Keratinocyte (primary cell): ENCODE measurements at regions not wholly inside any gene's neighbourhood (a gene's known extent, or its start where the extent isn't known, plus 50 kb on each side); places are given as distances from the start of the nearest gene placed in this dataset.

Experiments used
- DNase-seq: peaks from one replicate; pipeline ENCODE4 v3.0.0-alpha.2; 2011; ENCODE audit warnings: low read depth, missing footprints, low spot score
- FAIRE-seq: peaks from 2 replicates; lab custom pipeline; 2011; peaks lifted over from hg19 to GRCh38; lab: Jason Lieb, UNC
- H2AFZ ChIP-seq: 2 replicates; pipeline ENCODE4 v1.6.0; 2012; ENCODE audit warnings: low read length, control low read depth, inconsistent platforms; ENCODE audit not compliant: control insufficient read depth
- H3K27ac ChIP-seq: 2 replicates; pipeline ENCODE4 v1.5.1; 2011; ENCODE audit warnings: low read length; ENCODE audit not compliant: control insufficient read depth, insufficient read depth
- H3K27me3 ChIP-seq: 3 replicates; pipeline ENCODE4 v1.6.0; 2011; ENCODE audit warnings: low read length; ENCODE audit not compliant: control insufficient read depth, insufficient read depth; ENCODE audit errors: extremely low read depth
- H3K36me3 ChIP-seq, 2 experiments: 2 replicates in 1 of 2; 3 replicates in 1 of 2; pipeline ENCODE4 v1.5.1; 2011; ENCODE audit warnings: low read length in 2 of 2, mild to moderate bottlenecking in 1 of 2; ENCODE audit not compliant: control insufficient read depth in 2 of 2, insufficient read depth in 2 of 2; ENCODE audit errors: extremely low read depth in 1 of 2
- H3K4me1 ChIP-seq: 3 replicates; pipeline ENCODE4 v1.5.1; 2011; ENCODE audit warnings: low read length; ENCODE audit not compliant: control insufficient read depth, insufficient read depth; ENCODE audit errors: extremely low read depth
- H3K4me2 ChIP-seq: 3 replicates; pipeline ENCODE4 v1.6.0; 2011; ENCODE audit warnings: low read depth, low read length; ENCODE audit not compliant: control insufficient read depth, insufficient read depth; ENCODE audit errors: extremely low read depth
- H3K4me3 ChIP-seq, 3 experiments: fragments of 200-600 bp in 1 of 3; sonication (generic) in 1 of 3; 2 replicates in 2 of 3; 3 replicates in 1 of 3; pipeline ENCODE4 v1.5.1; 2011 to 2016; ENCODE audit warnings: low read length in 3 of 3, mild to moderate bottlenecking in 3 of 3, control low read depth in 2 of 3, inconsistent platforms in 1 of 3, low read depth in 1 of 3, mixed read lengths in 1 of 3, mixed run types in 1 of 3, moderate library complexity in 1 of 3; ENCODE audit not compliant: control insufficient read depth in 2 of 3, insufficient read depth in 2 of 3; ENCODE audit errors: extremely low read depth in 1 of 3
- H3K79me2 ChIP-seq: 2 replicates; pipeline ENCODE4 v1.6.0; 2012; ENCODE audit warnings: low read length; ENCODE audit not compliant: control insufficient read depth, insufficient read depth
- H3K9ac ChIP-seq: 3 replicates; pipeline ENCODE4 v1.6.0; 2011; ENCODE audit warnings: low read length; ENCODE audit not compliant: control insufficient read depth, insufficient read depth; ENCODE audit errors: extremely low read depth
- H3K9me1 ChIP-seq: 3 replicates; pipeline ENCODE4 v1.6.0; 2011; ENCODE audit warnings: low read length; ENCODE audit not compliant: control insufficient read depth, insufficient read depth; ENCODE audit errors: extremely low read depth
- H3K9me3 ChIP-seq: 2 replicates; pipeline ENCODE4 v1.5.1; 2012; ENCODE audit warnings: low read depth, low read length; ENCODE audit not compliant: control insufficient read depth
- H4K20me1 ChIP-seq: 3 replicates; pipeline ENCODE4 v1.6.0; 2011; ENCODE audit warnings: low read length; ENCODE audit not compliant: control insufficient read depth, insufficient read depth; ENCODE audit errors: extremely low read depth
- EZH2 ChIP-seq: IDR thresholded peaks from one replicate; pipeline ENCODE4 v1.6.1; 2012; ENCODE audit warnings: inconsistent platforms, mild to moderate bottlenecking, low read length, moderate library complexity
- dilution Hi-C: fragments of 300-500 bp; cut with MboI; formaldehyde crosslinking; loops from one replicate; pipeline ENCODE4 v1.7.0; 2020; ENCODE audit warnings: low sequenced_read_pairs; ENCODE audit not compliant: extremely low pct_ligation_motif_present
- TF ChIP-seq, protein P1 (sequence below), 3 experiments: IDR thresholded peaks in 1 of 3; conservative IDR thresholded peaks in 1 of 3; optimal IDR thresholded peaks in 1 of 3; 2 replicates in 2 of 3; 3 replicates in 1 of 3; pipeline versions ENCODE3 to v1.5.1; 2011; ENCODE audit warnings: low read length in 3 of 3, mild to moderate bottlenecking in 3 of 3, moderate library complexity in 2 of 3, control low read depth in 1 of 3, inconsistent platforms in 1 of 3; ENCODE audit not compliant: insufficient read depth in 2 of 3; ENCODE audit errors: extremely low read depth in 1 of 3

DNA sequence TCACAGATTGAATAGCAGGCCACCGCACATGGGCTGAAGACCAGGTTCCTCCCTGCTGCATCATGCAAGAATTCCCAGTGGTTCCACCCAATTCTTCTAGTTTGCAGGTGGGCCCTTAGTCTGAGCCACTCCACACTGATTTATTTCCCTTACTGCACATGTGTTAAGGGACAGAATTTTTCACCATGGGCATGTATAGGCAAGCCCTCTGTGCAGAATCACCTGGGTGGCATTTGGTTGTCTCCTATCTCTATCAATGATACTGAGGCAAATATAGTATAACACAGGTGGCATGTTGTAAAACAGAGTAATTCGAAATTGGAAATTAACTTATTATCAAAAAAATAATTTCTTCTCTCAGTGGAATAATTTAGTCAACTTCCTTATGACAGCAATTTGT is 1892.4 kb downstream of the NCAM2 start:
- H3K4me2 ChIP-seq, result no peak overlapping the region
- no peak overlapping the region for H3K9ac ChIP-seq
- H3K79me2 ChIP-seq, result no peaks in the 10 kb centered on the region
- no peak for TF ChIP-seq EZH2
- TF ChIP-seq, protein P1, sequence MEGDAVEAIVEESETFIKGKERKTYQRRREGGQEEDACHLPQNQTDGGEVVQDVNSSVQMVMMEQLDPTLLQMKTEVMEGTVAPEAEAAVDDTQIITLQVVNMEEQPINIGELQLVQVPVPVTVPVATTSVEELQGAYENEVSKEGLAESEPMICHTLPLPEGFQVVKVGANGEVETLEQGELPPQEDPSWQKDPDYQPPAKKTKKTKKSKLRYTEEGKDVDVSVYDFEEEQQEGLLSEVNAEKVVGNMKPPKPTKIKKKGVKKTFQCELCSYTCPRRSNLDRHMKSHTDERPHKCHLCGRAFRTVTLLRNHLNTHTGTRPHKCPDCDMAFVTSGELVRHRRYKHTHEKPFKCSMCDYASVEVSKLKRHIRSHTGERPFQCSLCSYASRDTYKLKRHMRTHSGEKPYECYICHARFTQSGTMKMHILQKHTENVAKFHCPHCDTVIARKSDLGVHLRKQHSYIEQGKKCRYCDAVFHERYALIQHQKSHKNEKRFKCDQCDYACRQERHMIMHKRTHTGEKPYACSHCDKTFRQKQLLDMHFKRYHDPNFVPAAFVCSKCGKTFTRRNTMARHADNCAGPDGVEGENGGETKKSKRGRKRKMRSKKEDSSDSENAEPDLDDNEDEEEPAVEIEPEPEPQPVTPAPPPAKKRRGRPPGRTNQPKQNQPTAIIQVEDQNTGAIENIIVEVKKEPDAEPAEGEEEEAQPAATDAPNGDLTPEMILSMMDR (optimal IDR thresholded peaks at IDR 0.05 in 1 of 3, IDR thresholded peaks at IDR 0.05 in 1 of 3, conservative IDR thresholded peaks at IDR 0.05 in 1 of 3; ENCODE audit: extremely low read depth in 1 of 3, insufficient read depth in 2 of 3, low read length in 3 of 3), result no peak
- H3K4me1 ChIP-seq, result no peaks in the 10 kb centered on the region
- H4K20me1 ChIP-seq, result no peaks in the 10 kb centered on the region
- H3K27me3 ChIP-seq, result no peaks in the 10 kb centered on the region
- H2AFZ ChIP-seq, result no peak overlapping the region
- H3K36me3 ChIP-seq, result no peaks in the 10 kb centered on the region
- H3K4me3 ChIP-seq, result no peak overlapping the region
- no peak for DNase-seq
- no peak overlapping the region for H3K27ac ChIP-seq
- no peak for FAIRE-seq
- peaks cover 2% of the 10 kb centered on the region for H3K9me3 ChIP-seq
- no peaks in the 10 kb centered on the region for H3K9me1 ChIP-seq
- dilution Hi-C loops, result no loop called here

DNA sequence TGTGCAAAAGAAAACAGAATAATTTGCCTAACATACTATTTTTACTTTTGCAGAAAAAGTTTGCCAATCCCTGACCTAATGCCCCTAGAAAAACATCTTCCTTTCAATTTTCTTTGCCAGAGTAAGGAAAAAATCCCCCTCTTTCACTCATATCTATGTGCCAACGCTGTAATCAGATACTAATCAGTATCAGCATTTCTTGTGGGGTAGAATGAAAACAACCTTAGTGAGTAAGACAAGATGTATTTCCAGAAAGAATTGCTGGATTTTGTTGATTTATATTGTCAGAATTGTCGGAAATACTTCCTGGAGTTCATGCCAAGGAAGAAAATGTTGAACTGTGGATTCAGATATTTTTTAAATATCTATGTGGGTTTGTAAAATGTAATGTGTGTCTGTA is 1893.8 kb downstream of the NCAM2 start:
- TF ChIP-seq, protein P1 (optimal IDR thresholded peaks at IDR 0.05 in 1 of 3, IDR thresholded peaks at IDR 0.05 in 1 of 3, conservative IDR thresholded peaks at IDR 0.05 in 1 of 3; ENCODE audit: extremely low read depth in 1 of 3, insufficient read depth in 2 of 3, low read length in 3 of 3), result no peak
- no peaks in the 10 kb centered on the region for H3K27me3 ChIP-seq
- H4K20me1 ChIP-seq, result no peaks in the 10 kb centered on the region
- H3K9me3 ChIP-seq, result peaks cover 2% of the 10 kb centered on the region
- dilution Hi-C loops, result no loop called here
- FAIRE-seq (no peak), DNase-seq (no peak)
- H3K9me1 ChIP-seq, result no peaks in the 10 kb centered on the region
- no peak overlapping the region for H3K27ac ChIP-seq
- no peak overlapping the region for H3K4me3 ChIP-seq
- no peaks in the 10 kb centered on the region for H3K36me3 ChIP-seq
- no peaks in the 10 kb centered on the region for H3K79me2 ChIP-seq
- H3K4me1 ChIP-seq, result no peaks in the 10 kb centered on the region
- H2AFZ ChIP-seq, result no peak overlapping the region
- H3K9ac ChIP-seq, result no peak overlapping the region
- no peak overlapping the region for H3K4me2 ChIP-seq
